ENCODE measurements at regions not wholly inside any gene's neighbourhood (a gene's known extent, or its start where the extent isn't known, plus 50 kb on each side); places are given as distances from the start of the nearest gene placed in this dataset.

DNA sequence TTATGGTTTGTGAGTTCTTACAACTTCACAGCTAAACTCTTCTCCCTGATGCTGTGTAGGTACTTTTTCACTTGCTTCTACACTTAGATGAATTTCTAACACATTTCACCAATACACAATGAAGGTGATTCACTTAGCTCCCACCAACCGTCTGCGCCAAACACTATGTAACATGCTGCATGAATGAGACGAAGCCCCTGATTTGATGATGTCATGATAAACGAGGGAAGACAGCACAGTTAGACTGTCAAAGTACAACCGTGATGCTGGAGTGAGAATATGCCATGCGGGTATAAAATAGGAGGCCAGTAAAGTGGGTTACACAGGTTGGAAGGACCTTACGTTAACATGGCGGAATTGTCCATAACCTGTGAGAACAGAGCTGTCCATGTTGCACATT, 100.8 kb downstream of the KCNA4 start:
- H3K9me3 ChIP-seq (replicated peaks; ENCODE audit: control insufficient read depth, insufficient read depth, low read length): no peaks in the 10 kb centered on the region
- no peak overlapping the region for H3K4me2 ChIP-seq (ENCODE audit: insufficient read depth, low read length)
- FAIRE-seq: no peak
- H3K4me1 ChIP-seq (ENCODE audit: control insufficient read depth, extremely low read depth, insufficient read depth, low read length): no peaks in the 10 kb centered on the region
- no peak for TF ChIP-seq EZH2 (IDR thresholded peaks at IDR 0.05; ENCODE audit: borderline replicate concordance, low read depth, low read length, severe bottlenecking)
- TF ChIP-seq, protein P1, sequence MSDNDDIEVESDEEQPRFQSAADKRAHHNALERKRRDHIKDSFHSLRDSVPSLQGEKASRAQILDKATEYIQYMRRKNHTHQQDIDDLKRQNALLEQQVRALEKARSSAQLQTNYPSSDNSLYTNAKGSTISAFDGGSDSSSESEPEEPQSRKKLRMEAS (IDR thresholded peaks at IDR 0.05; ENCODE audit: insufficient read depth, insufficient read length): no peak
- no peak for TF ChIP-seq MYC (IDR thresholded peaks at IDR 0.05; ENCODE audit: low read depth, low read length)
- CTCF ChIA-PET: no interaction called here
- no peaks in the 10 kb centered on the region for H3K9me1 ChIP-seq (replicated peaks; ENCODE audit: control insufficient read depth, extremely low read depth, insufficient read depth, low read length)
- H3K27ac ChIP-seq (ENCODE audit: insufficient read depth, low read depth, low read length): no peak overlapping the region
- DNase-seq (ENCODE audit: low read depth, low spot score): no peak
- no peaks in the 10 kb centered on the region for H3K36me3 ChIP-seq (ENCODE audit: control insufficient read depth in 2 of 2, extremely low read depth in 1 of 2, insufficient read depth in 2 of 2, low read length in 2 of 2)
- no peaks in the 10 kb centered on the region for H3K79me2 ChIP-seq (ENCODE audit: control insufficient read depth, insufficient read depth, low read length)
- dilution Hi-C loops (cut with MboI; ENCODE audit: extremely low pct_ligation_motif_present, low sequenced_read_pairs): no loop called here
- no peak overlapping the region for H3K9ac ChIP-seq (replicated peaks; ENCODE audit: extremely low read depth, insufficient read depth, low read length)
- no peak overlapping the region for H2AFZ ChIP-seq (ENCODE audit: low read depth, low read length)
- POLR2A ChIA-PET: no interaction called here
- H3K27me3 ChIP-seq (ENCODE audit: control insufficient read depth in 2 of 2, insufficient read depth in 2 of 2, low read length in 2 of 2): no peaks in the 10 kb centered on the region
- intact Hi-C loops (cut with micrococcal nuclease): no loop called here
- H4K20me1 ChIP-seq (replicated peaks; ENCODE audit: control insufficient read depth, extremely low read depth, insufficient read depth, low read length): no peaks in the 10 kb centered on the region
- no TSS peak for BruUV-seq (replicated peaks)
- H3K4me3 ChIP-seq (replicated peaks in 1 of 3; ENCODE audit: insufficient read depth in 1 of 3, low read depth in 1 of 3, low read length in 3 of 3): no peak overlapping the region

DNA sequence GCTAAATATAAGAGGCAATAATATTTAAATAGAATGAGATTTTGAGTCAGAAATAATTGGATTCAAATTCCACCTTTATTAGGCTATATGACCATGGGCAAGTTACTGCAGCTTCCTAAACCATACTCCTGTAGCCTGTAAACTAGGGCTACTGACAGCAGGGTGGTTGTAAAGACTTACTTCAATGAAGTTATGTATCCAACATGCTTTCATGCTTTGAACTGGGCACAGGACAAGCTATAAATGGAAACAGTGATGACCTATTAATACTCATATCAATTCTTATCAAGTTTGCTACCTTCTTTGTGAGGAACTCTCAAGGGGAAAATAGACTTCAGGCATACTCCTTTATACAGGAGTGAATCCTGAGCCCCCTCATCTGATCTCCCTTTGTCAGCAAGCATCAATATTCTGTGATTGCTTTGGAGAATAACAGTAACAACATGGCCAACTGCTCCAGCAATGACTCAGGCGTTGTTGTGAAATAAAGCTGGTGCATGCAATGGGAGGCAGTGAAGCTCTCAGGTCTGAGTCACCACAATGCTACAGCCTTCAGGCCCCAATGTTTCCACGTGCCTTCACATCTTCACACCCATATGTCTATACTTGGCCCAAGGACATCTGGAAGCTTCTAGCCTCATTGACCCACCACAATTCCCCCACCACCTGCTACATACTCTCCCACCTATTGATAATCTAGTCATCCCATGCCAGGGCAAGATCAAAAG, 102.5 kb downstream of the KCNA4 start:
- Histone ChIP-seq H3K27me3 (ENCODE audit: control insufficient read depth in 2 of 2, insufficient read depth in 2 of 2, low read length in 2 of 2) (no peaks in the 10 kb centered on the region), H3K36me3 (ENCODE audit: control insufficient read depth in 2 of 2, extremely low read depth in 1 of 2, insufficient read depth in 2 of 2, low read length in 2 of 2) (no peaks in the 10 kb centered on the region), H3K9ac (replicated peaks; ENCODE audit: extremely low read depth, insufficient read depth, low read length) (no peak overlapping the region), H3K9me3 (replicated peaks; ENCODE audit: control insufficient read depth, insufficient read depth, low read length) (no peaks in the 10 kb centered on the region), H3K4me2 (ENCODE audit: insufficient read depth, low read length) (no peak overlapping the region), H3K4me3 (replicated peaks in 1 of 3; ENCODE audit: insufficient read depth in 1 of 3, low read depth in 1 of 3, low read length in 3 of 3) (no peak overlapping the region), H3K9me1 (replicated peaks; ENCODE audit: control insufficient read depth, extremely low read depth, insufficient read depth, low read length) (no peaks in the 10 kb centered on the region), H3K27ac (ENCODE audit: insufficient read depth, low read depth, low read length) (no peak overlapping the region), H2AFZ (ENCODE audit: low read depth, low read length) (no peak overlapping the region), H4K20me1 (replicated peaks; ENCODE audit: control insufficient read depth, extremely low read depth, insufficient read depth, low read length) (no peaks in the 10 kb centered on the region), H3K79me2 (ENCODE audit: control insufficient read depth, insufficient read depth, low read length) (no peaks in the 10 kb centered on the region), H3K4me1 (ENCODE audit: control insufficient read depth, extremely low read depth, insufficient read depth, low read length) (no peaks in the 10 kb centered on the region)
- DNase-seq (ENCODE audit: low read depth, low spot score): no peak
- BruUV-seq (replicated peaks): no TSS peak
- no peak for FAIRE-seq
- no peak for TF ChIP-seq FOS (IDR thresholded peaks at IDR 0.05; ENCODE audit: borderline replicate concordance, insufficient read depth, low read length)
- no peak for TF ChIP-seq MYC (IDR thresholded peaks at IDR 0.05; ENCODE audit: low read depth, low read length)
- TF ChIP-seq POLR2AphosphoS5 (IDR thresholded peaks at IDR 0.05; ENCODE audit: insufficient read depth, low read depth, low read length): no peak
- no peak for TF ChIP-seq GATA2 (IDR thresholded peaks at IDR 0.05; ENCODE audit: insufficient read depth, insufficient read length, low read depth, low read length)
- intact Hi-C loops (cut with micrococcal nuclease): no loop called here
- CTCF ChIA-PET: no interaction called here
- POLR2A ChIA-PET: no interaction called here
- dilution Hi-C loops (cut with MboI; ENCODE audit: extremely low pct_ligation_motif_present, low sequenced_read_pairs): no loop called here
